H9 (cell line): ENCODE measurements at regions not wholly inside any gene's neighbourhood (a gene's known extent, or its start where the extent isn't known, plus 50 kb on each side); places are given as distances from the start of the nearest gene placed in this dataset.

Source experiments
- DNase-seq: peaks from one replicate; pipeline ENCODE4 v3.0.0-alpha.2; 2017
- H2AFZ ChIP-seq: one replicate; pipeline ENCODE4 v1.6.1; 2013; ENCODE audit warnings: mild to moderate bottlenecking, low read length, control low read depth, moderate library complexity
- H2AK5ac ChIP-seq: 2 replicates; pipeline ENCODE4 v1.6.1; 2013; ENCODE audit warnings: low read length, control low read depth, mixed read lengths; ENCODE audit not compliant: insufficient read length
- H2BK120ac ChIP-seq: one replicate; pipeline ENCODE4 v1.6.1; 2013; ENCODE audit warnings: low read depth, mild to moderate bottlenecking, low read length, control low read depth, inconsistent platforms; ENCODE audit not compliant: poor library complexity, severe bottlenecking
- H2BK12ac ChIP-seq: 2 replicates; pipeline ENCODE4 v1.6.1; 2013; ENCODE audit warnings: low read length, control low read depth, mixed read lengths, low read depth; ENCODE audit not compliant: insufficient read length
- H2BK15ac ChIP-seq: 2 replicates; pipeline ENCODE4 v1.6.1; 2013; ENCODE audit warnings: low read depth, low read length, control low read depth
- H2BK20ac ChIP-seq: one replicate; pipeline ENCODE4 v1.6.1; 2013; ENCODE audit warnings: low read depth, mild to moderate bottlenecking, low read length, control low read depth, inconsistent platforms; ENCODE audit not compliant: poor library complexity, severe bottlenecking
- H2BK5ac ChIP-seq: 2 replicates; pipeline ENCODE4 v1.6.1; 2013; ENCODE audit warnings: low read length, control low read depth, mixed read lengths; ENCODE audit not compliant: insufficient read length
- H3K14ac ChIP-seq: 2 replicates; pipeline ENCODE4 v1.6.1; 2013; ENCODE audit warnings: low read length, control low read depth; ENCODE audit not compliant: insufficient read depth
- H3K18ac ChIP-seq: 2 replicates; pipeline ENCODE4 v1.6.1; 2013; ENCODE audit warnings: low read depth, mild to moderate bottlenecking, mixed read lengths, low read length, control low read depth; ENCODE audit not compliant: insufficient read length
- H3K23ac ChIP-seq: 2 replicates; pipeline ENCODE4 v1.6.1; 2013; ENCODE audit warnings: low read length, control low read depth, mixed read lengths, low read depth; ENCODE audit not compliant: insufficient read length
- H3K23me2 ChIP-seq: 2 replicates; pipeline ENCODE4 v1.6.1; 2013; ENCODE audit warnings: low read depth, mild to moderate bottlenecking, mixed read lengths, low read length, control low read depth; ENCODE audit not compliant: insufficient read length, poor library complexity, severe bottlenecking
- H3K27ac ChIP-seq: 2 replicates; pipeline ENCODE4 v1.5.1; 2013; ENCODE audit warnings: low read length, control low read depth, mixed read lengths, low read depth; ENCODE audit not compliant: insufficient read length
- H3K27me3 ChIP-seq: 2 replicates; pipeline ENCODE4 v1.6.1; 2013; ENCODE audit warnings: low read length, control low read depth, inconsistent platforms; ENCODE audit not compliant: insufficient read depth
- H3K4ac ChIP-seq: 2 replicates; pipeline ENCODE4 v1.6.1; 2013; ENCODE audit warnings: low read depth, mild to moderate bottlenecking, control low read depth, inconsistent platforms, low read length, moderate library complexity
- H3K4me1 ChIP-seq: 2 replicates; pipeline ENCODE4 v1.6.1; 2013; ENCODE audit warnings: low read length, control low read depth, inconsistent platforms; ENCODE audit not compliant: insufficient read depth
- H3K4me2 ChIP-seq: 2 replicates; pipeline ENCODE4 v1.6.1; 2013; ENCODE audit warnings: low read length, control low read depth, mixed read lengths; ENCODE audit not compliant: insufficient read length, insufficient read depth
- H3K56ac ChIP-seq: 2 replicates; pipeline ENCODE4 v1.6.1; 2013; ENCODE audit warnings: low read depth, mild to moderate bottlenecking, mixed read lengths, low read length, control low read depth; ENCODE audit not compliant: insufficient read length
- H3K79me1 ChIP-seq: 2 replicates; pipeline ENCODE4 v1.6.1; 2013; ENCODE audit warnings: low read depth, mild to moderate bottlenecking, moderate library complexity, low read length, control low read depth, inconsistent platforms; ENCODE audit not compliant: insufficient read depth, poor library complexity, severe bottlenecking
- H3K79me2 ChIP-seq: 2 replicates; pipeline ENCODE4 v1.6.1; 2013; ENCODE audit warnings: low read length, control low read depth, inconsistent platforms; ENCODE audit not compliant: insufficient read depth
- H3K9ac ChIP-seq: 2 replicates; pipeline ENCODE4 v1.6.1; 2013; ENCODE audit warnings: low read length, control low read depth, mixed read lengths; ENCODE audit not compliant: insufficient read length; ENCODE audit errors: extremely low read depth
- H3K9me3 ChIP-seq: one replicate; pipeline ENCODE4 v1.6.1; 2013; ENCODE audit warnings: low read depth, low read length, inconsistent platforms; ENCODE audit not compliant: control insufficient read depth
- H3T11ph ChIP-seq: one replicate; pipeline ENCODE4 v1.6.1; 2013; ENCODE audit warnings: mild to moderate bottlenecking, low read length, control low read depth, inconsistent platforms
- H4K20me1 ChIP-seq: one replicate; pipeline ENCODE4 v1.6.1; 2013; ENCODE audit not compliant: control insufficient read depth, insufficient read length, insufficient read depth
- H4K5ac ChIP-seq: 2 replicates; pipeline ENCODE4 v1.6.1; 2013; ENCODE audit warnings: low read depth, mild to moderate bottlenecking, mixed read lengths, low read length, control low read depth; ENCODE audit not compliant: insufficient read length
- H4K8ac ChIP-seq: replicated peaks from 2 replicates; pipeline ENCODE4 v1.6.1; 2013; ENCODE audit warnings: low read length, control low read depth, mixed read lengths, low read depth; ENCODE audit not compliant: insufficient read length
- H4K91ac ChIP-seq: 2 replicates; pipeline ENCODE4 v1.6.1; 2013; ENCODE audit warnings: low read depth, mild to moderate bottlenecking, moderate library complexity, mixed read lengths, low read length, control low read depth; ENCODE audit not compliant: insufficient read length
- H3K27ac Mint-ChIP-seq, 3 experiments: 2 replicates in 2 of 3; 3 replicates in 1 of 3; pipeline ENCODE4 v1.8.0; 2020 to 2021; ENCODE audit warnings: mixed read lengths in 3 of 3, mild to moderate bottlenecking in 1 of 3, moderate library complexity in 1 of 3
- H3K27me3 Mint-ChIP-seq: 2 replicates; pipeline ENCODE4 v1.8.0; 2021; ENCODE audit warnings: low read depth, mild to moderate bottlenecking, moderate library complexity, mixed read lengths
- H3K36me3 Mint-ChIP-seq, 3 experiments: 2 replicates in 2 of 3; 3 replicates in 1 of 3; pipeline ENCODE4 v1.8.0; 2020 to 2021; ENCODE audit warnings: low read depth in 3 of 3, mixed read lengths in 3 of 3; ENCODE audit not compliant: insufficient read depth in 1 of 3
- H3K4me1 Mint-ChIP-seq, 2 experiments: 2 replicates each; pipeline ENCODE4 v1.8.0; 2020; ENCODE audit warnings: mixed read lengths in 2 of 2
- H3K4me3 Mint-ChIP-seq, 2 experiments: 2 replicates in 1 of 2; 3 replicates in 1 of 2; pipeline ENCODE4 v1.8.0; 2020 to 2021; ENCODE audit warnings: mild to moderate bottlenecking in 2 of 2, mixed read lengths in 2 of 2, moderate library complexity in 1 of 2
- H3K9me3 Mint-ChIP-seq, 2 experiments: 2 replicates in 1 of 2; 3 replicates in 1 of 2; pipeline ENCODE4 v1.8.0; 2020; ENCODE audit warnings: mild to moderate bottlenecking in 2 of 2, mixed read lengths in 2 of 2, moderate library complexity in 1 of 2
- CTCF ChIP-seq: fragments of 200-600 bp; sonication (generic); conservative IDR thresholded peaks from 3 replicates; pipeline ENCODE4 v1.8.0; 2021; ENCODE audit warnings: antibody characterized with exemption, mild to moderate bottlenecking

DNA sequence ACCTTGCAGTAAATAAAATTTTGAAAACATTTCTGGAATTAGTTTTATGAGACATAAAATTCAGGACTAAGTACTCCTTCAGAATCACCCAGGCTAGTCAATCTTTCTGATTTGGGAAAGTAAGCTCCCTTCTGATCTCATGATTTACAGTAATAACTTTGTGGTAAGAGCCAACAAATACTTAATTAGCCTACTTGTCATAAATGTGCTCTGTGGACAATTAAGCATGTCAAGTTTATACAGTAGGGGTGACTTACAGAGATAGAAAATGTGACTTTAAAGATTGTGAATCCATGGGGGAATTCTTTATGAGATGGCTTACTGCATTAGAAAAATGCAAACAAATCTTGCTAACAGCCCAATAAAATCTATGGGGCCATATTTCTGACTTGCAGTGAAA is 616.9 kb upstream of the GHITM start:
- no peaks in the 10 kb centered on the region for H3K36me3 Mint-ChIP-seq
- no peak overlapping the region for H3K9ac ChIP-seq

More for the DNA sequence above, 616.9 kb upstream of the GHITM start:
- no peak overlapping the region for H2AK5ac ChIP-seq
- DNase-seq: no peak
- H4K20me1 ChIP-seq: no peaks in the 10 kb centered on the region
- H3K27me3 ChIP-seq: no peaks in the 10 kb centered on the region
- no peaks in the 10 kb centered on the region for H3K4me1 ChIP-seq
- no peak overlapping the region for H2BK120ac ChIP-seq
- Mint-ChIP-seq H3K4me1 (no peaks in the 10 kb centered on the region), H3K4me3 (no peak overlapping the region), H3K27ac (no peak overlapping the region), H3K9me3 (no peaks in the 10 kb centered on the region), H3K27me3 (no peaks in the 10 kb centered on the region)
- no peak overlapping the region for H4K91ac ChIP-seq
- H3K4ac ChIP-seq: no peak overlapping the region
- H3K23me2 ChIP-seq: no peaks in the 10 kb centered on the region
- H3T11ph ChIP-seq: no peak overlapping the region
- no peaks in the 10 kb centered on the region for H3K79me1 ChIP-seq
- H2AFZ ChIP-seq: no peak overlapping the region
- no peak overlapping the region for H2BK20ac ChIP-seq
- no peak overlapping the region for H3K18ac ChIP-seq
- H2BK12ac ChIP-seq: no peak overlapping the region
- no peak overlapping the region for H3K23ac ChIP-seq
- TF ChIP-seq CTCF: no peak
- no peaks in the 10 kb centered on the region for H3K9me3 ChIP-seq
- no peak overlapping the region for H3K14ac ChIP-seq
- H4K5ac ChIP-seq: no peak overlapping the region
- no peak overlapping the region for H2BK5ac ChIP-seq
- no peak overlapping the region for H4K8ac ChIP-seq
- no peak overlapping the region for H2BK15ac ChIP-seq
- no peak overlapping the region for H3K27ac ChIP-seq
- no peak overlapping the region for H3K4me2 ChIP-seq
- no peak overlapping the region for H3K56ac ChIP-seq
- no peaks in the 10 kb centered on the region for H3K79me2 ChIP-seq
